Esophagus squamous epithelium (tissue), 4 donors: ENCODE measurements at regions not wholly inside any gene's neighbourhood (a gene's known extent, or its start where the extent isn't known, plus 50 kb on each side); places are given as distances from the start of the nearest gene placed in this dataset.

Source experiments
- POLR2A ChIP-seq, 4 donors: fragments of 450-650 bp; IDR thresholded peaks; one replicate each; pipeline ENCODE4 v1.6.1; 2017; ENCODE audit warnings: antibody characterized with exemption in 4 of 4, mild to moderate bottlenecking in 4 of 4, moderate library complexity in 3 of 4
- TF ChIP-seq, protein P1 (sequence below), 6 experiments: fragments of 450-650 bp in 4 of 6; fragments of 200-600 bp in 2 of 6; sonication (generic) in 2 of 6; IDR thresholded peaks; one replicate each; pipeline ENCODE4 v1.5.1; 2016 to 2019; ENCODE audit warnings: antibody characterized with exemption in 6 of 6, mild to moderate bottlenecking in 4 of 6, moderate library complexity in 4 of 6

DNA sequence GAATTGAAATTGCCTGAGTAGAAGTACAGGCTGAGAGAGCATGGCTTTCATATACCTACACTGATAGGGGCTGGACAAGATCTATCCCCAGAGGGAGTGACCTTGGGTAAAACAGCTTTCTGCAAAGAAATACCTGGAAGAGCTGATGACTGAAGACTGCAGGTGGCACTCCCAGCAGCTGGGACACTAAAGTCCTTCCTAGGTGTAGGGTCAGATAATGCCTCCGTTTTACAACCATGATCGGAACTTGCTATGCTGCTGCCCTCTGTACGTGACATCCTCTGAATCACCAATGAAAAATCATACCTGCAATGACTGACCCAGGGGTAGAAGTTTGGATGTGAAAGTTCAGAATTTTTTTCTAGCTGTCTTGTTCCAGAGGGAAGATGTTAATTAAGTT, 107.2 kb upstream of the WDR1 start:
- TF ChIP-seq, protein P1, sequence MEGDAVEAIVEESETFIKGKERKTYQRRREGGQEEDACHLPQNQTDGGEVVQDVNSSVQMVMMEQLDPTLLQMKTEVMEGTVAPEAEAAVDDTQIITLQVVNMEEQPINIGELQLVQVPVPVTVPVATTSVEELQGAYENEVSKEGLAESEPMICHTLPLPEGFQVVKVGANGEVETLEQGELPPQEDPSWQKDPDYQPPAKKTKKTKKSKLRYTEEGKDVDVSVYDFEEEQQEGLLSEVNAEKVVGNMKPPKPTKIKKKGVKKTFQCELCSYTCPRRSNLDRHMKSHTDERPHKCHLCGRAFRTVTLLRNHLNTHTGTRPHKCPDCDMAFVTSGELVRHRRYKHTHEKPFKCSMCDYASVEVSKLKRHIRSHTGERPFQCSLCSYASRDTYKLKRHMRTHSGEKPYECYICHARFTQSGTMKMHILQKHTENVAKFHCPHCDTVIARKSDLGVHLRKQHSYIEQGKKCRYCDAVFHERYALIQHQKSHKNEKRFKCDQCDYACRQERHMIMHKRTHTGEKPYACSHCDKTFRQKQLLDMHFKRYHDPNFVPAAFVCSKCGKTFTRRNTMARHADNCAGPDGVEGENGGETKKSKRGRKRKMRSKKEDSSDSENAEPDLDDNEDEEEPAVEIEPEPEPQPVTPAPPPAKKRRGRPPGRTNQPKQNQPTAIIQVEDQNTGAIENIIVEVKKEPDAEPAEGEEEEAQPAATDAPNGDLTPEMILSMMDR (IDR thresholded peaks at IDR 0.05) = no peak
- TF ChIP-seq POLR2A (IDR thresholded peaks at IDR 0.05) = no peak
